A673 (cell line): ENCODE measurements at regions not wholly inside any gene's neighbourhood (a gene's known extent, or its start where the extent isn't known, plus 50 kb on each side); places are given as distances from the start of the nearest gene placed in this dataset.

ENCODE experiments used
- BruUV-seq: library from RNA; stranded (reverse); fragments of 400-500 nt; replicated peaks from 2 replicates; lab custom pipeline; 2021; lab: Mats Ljungman, UMichigan
- CTCF ChIA-PET: fragments of 300-600 bp; sonication (Branson Sonifier 250); formaldehyde crosslinking; loops from one replicate; lab custom pipeline; 2022; ENCODE audit warnings: antibody characterized with exemption; lab: Charles Lee
- POLR2A ChIA-PET: fragments of 300-600 bp; sonication (Branson Sonifier 250); formaldehyde crosslinking; loops from one replicate; lab custom pipeline; 2022; ENCODE audit warnings: antibody characterized with exemption; ENCODE audit not compliant: low non-redundant PET; lab: Charles Lee
- DNase-seq: peaks from one replicate; pipeline ENCODE4 v3.0.0-alpha.2; 2015; ENCODE audit warnings: low spot score
- H3K27ac ChIP-seq: fragments of 200-600 bp; sonication (generic); 2 replicates; pipeline ENCODE4 v1.5.1; 2016; ENCODE audit warnings: mixed run types, low read depth, mild to moderate bottlenecking, mixed read lengths, antibody characterized with exemption, low read length; ENCODE audit not compliant: poor library complexity, severe bottlenecking
- H3K27me3 ChIP-seq: fragments of 200-600 bp; sonication (generic); replicated peaks from 2 replicates; pipeline ENCODE4 v1.6.1; 2017; ENCODE audit warnings: mixed run types, low read depth, mild to moderate bottlenecking, mixed read lengths, antibody characterized with exemption, low read length; ENCODE audit not compliant: insufficient read depth, poor library complexity
- H3K36me3 ChIP-seq: fragments of 200-600 bp; sonication (generic); 2 replicates; pipeline ENCODE4 v1.6.1; 2016; ENCODE audit warnings: mixed run types, mild to moderate bottlenecking, mixed read lengths, antibody characterized with exemption, low read length; ENCODE audit not compliant: insufficient read depth, poor library complexity, severe bottlenecking
- H3K4me1 ChIP-seq: fragments of 200-600 bp; sonication (generic); 2 replicates; pipeline ENCODE4 v1.6.1; 2017; ENCODE audit warnings: mixed run types, mild to moderate bottlenecking, mixed read lengths, antibody characterized with exemption, low read length; ENCODE audit not compliant: insufficient read depth, poor library complexity, severe bottlenecking
- H3K4me3 ChIP-seq: fragments of 200-600 bp; sonication (generic); 2 replicates; pipeline ENCODE4 v1.5.1; 2016; ENCODE audit warnings: low read depth, mixed run types, mild to moderate bottlenecking, mixed read lengths, low read length; ENCODE audit not compliant: poor library complexity, severe bottlenecking
- H3K9me3 ChIP-seq: fragments of 200-600 bp; sonication (generic); 2 replicates; pipeline ENCODE4 v1.6.1; 2016; ENCODE audit warnings: mixed run types, low read depth, mild to moderate bottlenecking, mixed read lengths, antibody characterized with exemption, low read length; ENCODE audit not compliant: poor library complexity, severe bottlenecking
- CTCF ChIP-seq: fragments of 300-800, 200-600 bp; sonication (generic); conservative IDR thresholded peaks from 2 replicates; pipeline ENCODE4 v1.5.1; 2017; ENCODE audit warnings: low read depth, mild to moderate bottlenecking, antibody characterized with exemption, low read length, moderate library complexity, mixed read lengths
- EZH2 ChIP-seq: fragments of 200-600 bp; sonication (generic); IDR thresholded peaks from 2 replicates; pipeline ENCODE4 v1.6.1; 2017; ENCODE audit warnings: borderline replicate concordance, low read depth, mild to moderate bottlenecking, mixed read lengths, antibody characterized with exemption, low read length; ENCODE audit not compliant: poor library complexity, severe bottlenecking
- intact Hi-C: fragments of 100-400 bp; cut with micrococcal nuclease; formaldehyde crosslinking; loops from one replicate; pipeline ENCODE4 v1.10.0; 2022; ENCODE audit not compliant: unreplicated experiment

GRCh38 chr12:88998421-88998820 is 353.9 kb downstream of the DUSP6 start:
- Histone ChIP-seq H3K27me3 (no peaks in the 10 kb centered on the region), H3K9me3 (no peaks in the 10 kb centered on the region), H3K36me3 (no peaks in the 10 kb centered on the region), H3K4me1 (no peaks in the 10 kb centered on the region), H3K27ac (no peak overlapping the region), H3K4me3 (no peak overlapping the region)
- ChIA-PET POLR2A (no interaction called here), CTCF (no interaction called here)
- BruUV-seq, result no TSS peak
- no peak for DNase-seq
- intact Hi-C loops, result loop anchor here (5.0 kb wide), 2 partner anchors 366 to 851 kb away; no protein-coding TSS in a partner anchor
- TF ChIP-seq EZH2 (no peak), CTCF (no peak)

- CTCF ChIA-PET, result no interaction called here
- TF ChIP-seq EZH2, result no peak
- no peak for TF ChIP-seq CTCF
- no peak overlapping the region for H3K27ac ChIP-seq
- intact Hi-C loops, result loop anchor here (5.0 kb wide), 2 partner anchors 364 to 849 kb away; no protein-coding TSS in a partner anchor
- DNase-seq, result peak; percentile 73
- H3K27me3 ChIP-seq, result no peaks in the 10 kb centered on the region
- H3K36me3 ChIP-seq, result no peaks in the 10 kb centered on the region
- no peaks in the 10 kb centered on the region for H3K9me3 ChIP-seq
- no peak overlapping the region for H3K4me3 ChIP-seq
- POLR2A ChIA-PET, result no interaction called here
- BruUV-seq, result no TSS peak
- H3K4me1 ChIP-seq, result no peaks in the 10 kb centered on the region
Observed at GRCh38 chr12:88996200-88996788, 356.0 kb downstream of the DUSP6 start.

- Histone ChIP-seq H3K9me3 (no peaks in the 10 kb centered on the region), H3K4me3 (no peak overlapping the region), H3K27me3 (no peaks in the 10 kb centered on the region), H3K36me3 (no peaks in the 10 kb centered on the region), H3K4me1 (no peaks in the 10 kb centered on the region), H3K27ac (no peak overlapping the region)
- ChIA-PET CTCF (interaction anchor here (0.6 kb wide), 1 partner anchor 958 kb away, joined by 4 read pairs; no protein-coding TSS in a partner anchor), POLR2A (no interaction called here)
- no peak for DNase-seq
- BruUV-seq, result no TSS peak
- intact Hi-C loops, result loop anchor here (2.0 to 5.0 kb wide), 3 partner anchors 363 to 884 kb away; no protein-coding TSS in a partner anchor
- no peak for TF ChIP-seq EZH2
- no peak for TF ChIP-seq CTCF
Observed at GRCh38 chr12:88994971-88995370, 357.3 kb downstream of the DUSP6 start.
